A549 (cell line): ENCODE measurements at regions not wholly inside any gene's neighbourhood (a gene's known extent, or its start where the extent isn't known, plus 50 kb on each side); places are given as distances from the start of the nearest gene placed in this dataset.

Source experiments
- ATAC-seq, 2 experiments: fragments of 200-7000 bp in 1 of 2; fragments of >200 bp in 1 of 2; cut with Nextera tagmentation in 1 of 2; cut with Tn5 transposase in 1 of 2; 3 replicates each; pipeline versions ENCODE4 v1.8.0 to v1.9.1; 2018 to 2020; ENCODE audit warnings: mild to moderate bottlenecking in 1 of 2, moderate library complexity in 1 of 2
- CTCF ChIA-PET: fragments of 300-600 bp; sonication (Branson Sonifier 250); formaldehyde crosslinking; extraction: SDS; loops from one replicate; lab custom pipeline; 2021; ENCODE audit warnings: antibody characterized with exemption, inconsistent platforms; lab: Yijun Ruan, JAX
- POLR2A ChIA-PET: fragments of 350-600 bp; formaldehyde crosslinking; extraction: SDS; loops from one replicate; lab custom pipeline; 2021; ENCODE audit warnings: antibody characterized with exemption, inconsistent platforms; lab: Yijun Ruan, JAX
- DNase-seq, 2 experiments: peaks; one replicate each; pipeline versions ENCODE4 v3.0.0 to v3.0.0-alpha.2; 2011 to 2016; ENCODE audit warnings: low read depth in 1 of 2, low spot score in 1 of 2
- FAIRE-seq: peaks from 2 replicates; lab custom pipeline; 2011; peaks lifted over from hg19 to GRCh38; lab: Jason Lieb, UNC
- H3K27ac ChIP-seq, 2 experiments: fragments of >200 bp; sonication (Bioruptor Twin); formaldehyde crosslinking; 3 replicates each; pipeline ENCODE4 v1.5.1; 2016 to 2017
- H3K4me1 ChIP-seq: fragments of >200 bp; sonication (Bioruptor Twin); formaldehyde crosslinking; 3 replicates; pipeline ENCODE4 v1.6.1; 2016
- H3K4me2 ChIP-seq: fragments of >200 bp; sonication (Bioruptor Twin); formaldehyde crosslinking; 3 replicates; pipeline ENCODE4 v1.6.1; 2016
- H3K4me3 ChIP-seq: fragments of >200 bp; sonication (Bioruptor Twin); formaldehyde crosslinking; 3 replicates; pipeline ENCODE4 v1.5.1; 2016
- H3K9me3 ChIP-seq: fragments of >200 bp; sonication (Bioruptor Twin); formaldehyde crosslinking; 3 replicates; pipeline ENCODE4 v1.6.1; 2016
- CEBPB ChIP-seq, 2 experiments: fragments of >200 bp in 1 of 2; sonication (Bioruptor Twin) in 1 of 2; formaldehyde crosslinking in 1 of 2; IDR thresholded peaks; 2 replicates each; pipeline ENCODE4 v1.6.1; 2012 to 2016
- EHF ChIP-seq: fragments of 250-450 bp; sonication (Bioruptor Pico); IDR thresholded peaks from 2 replicates; pipeline ENCODE4 v1.5.0; 2020; ENCODE audit warnings: mild to moderate bottlenecking
- EP300 ChIP-seq, 2 experiments: fragments of >200 bp; sonication (Bioruptor Twin); formaldehyde crosslinking; IDR thresholded peaks; 2 replicates in 1 of 2; 3 replicates in 1 of 2; pipeline ENCODE4 v1.6.1; 2016 to 2017
- FOSL2 ChIP-seq, 2 experiments: fragments of 450-650 bp in 1 of 2; fragments of >200 bp in 1 of 2; sonication (Bioruptor Twin) in 1 of 2; formaldehyde crosslinking; IDR thresholded peaks; 2 replicates each; pipeline versions ENCODE4 v1.5.0 to v1.6.1; 2016 to 2020; ENCODE audit warnings: mild to moderate bottlenecking in 1 of 2, moderate library complexity in 1 of 2
- GATA3 ChIP-seq: IDR thresholded peaks from 2 replicates; pipeline ENCODE4 v1.6.1; 2012; ENCODE audit warnings: borderline replicate concordance
- HDAC2 ChIP-seq: fragments of 200-600 bp; sonication (generic); IDR thresholded peaks from 2 replicates; pipeline ENCODE4 v1.6.1; 2016
- HOXB5 ChIP-seq: fragments of 250-450 bp; sonication (Bioruptor Pico); IDR thresholded peaks from 2 replicates; pipeline ENCODE4 v1.5.0; 2020; ENCODE audit warnings: mild to moderate bottlenecking, moderate library complexity
- MAZ ChIP-seq: fragments of 150-350 bp; IDR thresholded peaks from 2 replicates; pipeline ENCODE4 v1.6.1; 2014; ENCODE audit warnings: antibody characterized with exemption, low read depth, low read length, borderline replicate concordance
- MYC ChIP-seq: IDR thresholded peaks from 2 replicates; pipeline ENCODE4 v1.6.1; 2012; ENCODE audit warnings: mild to moderate bottlenecking, inconsistent platforms, low read length, improper control_type of control experiment, borderline replicate concordance
- NR3C1 ChIP-seq: fragments of >200 bp; sonication (Bioruptor Twin); formaldehyde crosslinking; IDR thresholded peaks from 3 replicates; pipeline ENCODE4 v1.6.1; 2017
- POLR2A ChIP-seq: IDR thresholded peaks from 2 replicates; pipeline ENCODE4 v1.6.1; 2012; ENCODE audit warnings: mild to moderate bottlenecking, low read length
- RNF2 ChIP-seq: fragments of 200-600 bp; sonication (generic); IDR thresholded peaks from 2 replicates; pipeline ENCODE4 v1.6.1; 2016; ENCODE audit warnings: low read depth, mild to moderate bottlenecking, antibody characterized with exemption, moderate library complexity, borderline replicate concordance
- SMC3 ChIP-seq: fragments of >200 bp; sonication (Bioruptor Twin); formaldehyde crosslinking; IDR thresholded peaks from 3 replicates; pipeline ENCODE4 v1.6.1; 2018; ENCODE audit warnings: inconsistent platforms
- TFCP2L1 ChIP-seq: fragments of 250-450 bp; sonication (Bioruptor Pico); IDR thresholded peaks from 2 replicates; pipeline ENCODE4 v1.5.0; 2021; ENCODE audit warnings: mild to moderate bottlenecking
- ZC3H11A ChIP-seq: fragments of 450-650 bp; IDR thresholded peaks from 2 replicates; pipeline ENCODE4 v1.6.1; 2014; ENCODE audit warnings: antibody characterized with exemption, mild to moderate bottlenecking
- ZNF302 ChIP-seq: fragments of 250-450 bp; sonication (Bioruptor Pico); IDR thresholded peaks from 2 replicates; pipeline ENCODE4 v1.9.0; 2021; ENCODE audit warnings: inconsistent platforms, mild to moderate bottlenecking, moderate library complexity
- ZSCAN20 ChIP-seq: fragments of 250-450 bp; sonication (Bioruptor Pico); IDR thresholded peaks from 2 replicates; pipeline ENCODE4 v1.8.0; 2022; ENCODE audit warnings: mild to moderate bottlenecking, moderate library complexity
- WGBS: methylation state at CpG from one replicate; pipeline ENCODE4 v1.1.6; 2017; ENCODE audit errors: missing lambda C conversion rate; 5-methylcytosine and 5-hydroxymethylcytosine counted together
- TF ChIP-seq, protein P1 (sequence below): fragments of 250-450 bp; sonication (Bioruptor Pico); IDR thresholded peaks from 2 replicates; pipeline ENCODE4 v1.5.0; 2021; ENCODE audit warnings: mild to moderate bottlenecking, moderate library complexity, borderline replicate concordance
- TF ChIP-seq, protein P2 (sequence below): fragments of 150-350 bp; IDR thresholded peaks from 2 replicates; pipeline ENCODE4 v1.6.1; 2014; ENCODE audit warnings: low read depth, mild to moderate bottlenecking, low read length
- TF ChIP-seq, protein P3 (sequence below): fragments of 200-600 bp; sonication (generic); IDR thresholded peaks from 2 replicates; pipeline ENCODE4 v1.6.1; 2016; ENCODE audit warnings: antibody characterized with exemption, mild to moderate bottlenecking, moderate library complexity
- TF ChIP-seq, protein P4 (sequence below): fragments of >200 bp; sonication (Bioruptor Twin); formaldehyde crosslinking; IDR thresholded peaks from 3 replicates; pipeline ENCODE4 v1.6.1; 2016

DNA sequence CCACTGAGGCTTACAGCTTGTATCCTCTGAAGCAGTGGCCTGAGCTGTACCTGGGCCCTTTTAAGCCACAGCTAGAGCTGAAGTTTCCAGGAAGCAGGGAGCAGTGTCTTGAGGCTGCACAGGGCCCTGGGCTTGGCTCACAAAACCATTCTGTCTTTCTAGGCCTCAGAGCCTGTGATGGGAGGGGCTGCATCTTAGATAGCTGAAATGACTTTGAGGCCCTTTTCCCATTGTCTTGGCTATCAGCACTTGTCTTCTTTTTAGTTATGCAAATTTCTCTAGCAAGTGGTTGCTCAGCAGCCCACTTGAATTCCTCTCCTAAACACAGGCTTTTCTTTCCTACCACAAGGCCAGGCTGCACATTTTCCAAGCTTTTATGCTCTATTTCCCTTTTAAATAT, 864.2 kb downstream of the REEP3 start:
- Histone ChIP-seq H3K9me3 (no peaks in the 10 kb centered on the region), H3K4me2 (no peak overlapping the region), H3K4me3 (no peak overlapping the region), H3K4me1 (no peaks in the 10 kb centered on the region), H3K27ac (no peak overlapping the region)
- FAIRE-seq (no peak), ATAC-seq (no peak), DNase-seq (no peak)
- TF ChIP-seq TFCP2L1 (CRISPR knock-in tag) (no peak), FOSL2 (IDR thresholded peaks at IDR 0.05) (no peak), FOSL2 (CRISPR knock-in tag; IDR thresholded peaks at IDR 0.05) (no peak), ZC3H11A (no peak), HOXB5 (CRISPR knock-in tag) (no peak), HDAC2 (no peak), CEBPB (IDR thresholded peaks at IDR 0.05) (no peak), ZSCAN20 (CRISPR knock-in tag) (no peak), EP300 (IDR thresholded peaks at IDR 0.05) (no peak)
- TF ChIP-seq, protein P1, sequence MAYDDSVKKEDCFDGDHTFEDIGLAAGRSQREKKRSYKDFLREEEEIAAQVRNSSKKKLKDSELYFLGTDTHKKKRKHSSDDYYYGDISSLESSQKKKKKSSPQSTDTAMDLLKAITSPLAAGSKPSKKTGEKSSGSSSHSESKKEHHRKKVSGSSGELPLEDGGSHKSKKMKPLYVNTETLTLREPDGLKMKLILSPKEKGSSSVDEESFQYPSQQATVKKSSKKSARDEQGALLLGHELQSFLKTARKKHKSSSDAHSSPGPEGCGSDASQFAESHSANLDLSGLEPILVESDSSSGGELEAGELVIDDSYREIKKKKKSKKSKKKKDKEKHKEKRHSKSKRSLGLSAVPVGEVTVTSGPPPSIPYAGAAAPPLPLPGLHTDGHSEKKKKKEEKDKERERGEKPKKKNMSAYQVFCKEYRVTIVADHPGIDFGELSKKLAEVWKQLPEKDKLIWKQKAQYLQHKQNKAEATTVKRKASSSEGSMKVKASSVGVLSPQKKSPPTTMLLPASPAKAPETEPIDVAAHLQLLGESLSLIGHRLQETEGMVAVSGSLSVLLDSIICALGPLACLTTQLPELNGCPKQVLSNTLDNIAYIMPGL (CRISPR knock-in tag) = no peak
- ChIA-PET POLR2A (no interaction called here), CTCF (no interaction called here)

DNA sequence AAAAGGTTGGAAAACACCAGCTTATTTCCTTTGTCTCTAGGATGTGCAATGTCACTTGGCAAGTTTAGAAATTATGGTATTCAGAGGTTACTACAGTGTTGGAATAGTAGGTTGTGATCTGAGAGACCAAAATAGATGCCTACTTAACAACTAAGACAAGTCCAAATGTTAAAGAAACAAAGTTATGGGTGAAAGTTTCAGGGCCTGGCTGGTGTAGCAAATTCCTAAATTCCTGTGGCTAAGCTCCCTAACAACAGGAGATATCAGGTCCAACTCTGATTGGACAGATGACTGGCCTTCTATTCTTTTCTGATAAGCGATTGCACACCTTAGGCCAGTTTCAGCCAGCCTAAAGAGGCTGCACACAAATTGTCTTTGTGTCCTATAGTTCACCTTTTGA, 873.5 kb downstream of the REEP3 start:
- FAIRE-seq (no peak), DNase-seq (no peak), ATAC-seq (no peak)
- H3K4me3 ChIP-seq = no peak overlapping the region
- 0% methylated on average over 1 of the region's 1 CpG for WGBS
- H3K27ac ChIP-seq = no peak overlapping the region
- no peaks in the 10 kb centered on the region for H3K9me3 ChIP-seq
- CTCF ChIA-PET = no interaction called here
- TF ChIP-seq SMC3 (no peak), MYC (no peak), GATA3 (no peak), TFCP2L1 (CRISPR knock-in tag) (no peak), MAZ (no peak), RNF2 (no peak)
- TF ChIP-seq, protein P2, sequence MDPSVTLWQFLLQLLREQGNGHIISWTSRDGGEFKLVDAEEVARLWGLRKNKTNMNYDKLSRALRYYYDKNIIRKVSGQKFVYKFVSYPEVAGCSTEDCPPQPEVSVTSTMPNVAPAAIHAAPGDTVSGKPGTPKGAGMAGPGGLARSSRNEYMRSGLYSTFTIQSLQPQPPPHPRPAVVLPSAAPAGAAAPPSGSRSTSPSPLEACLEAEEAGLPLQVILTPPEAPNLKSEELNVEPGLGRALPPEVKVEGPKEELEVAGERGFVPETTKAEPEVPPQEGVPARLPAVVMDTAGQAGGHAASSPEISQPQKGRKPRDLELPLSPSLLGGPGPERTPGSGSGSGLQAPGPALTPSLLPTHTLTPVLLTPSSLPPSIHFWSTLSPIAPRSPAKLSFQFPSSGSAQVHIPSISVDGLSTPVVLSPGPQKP = no peak
- TF ChIP-seq, all 56 proteins: peak for 0
- Histone ChIP-seq H3K4me2 (no peak overlapping the region), H3K4me1 (no peaks in the 10 kb centered on the region)
- POLR2A ChIA-PET = no interaction called here

DNA sequence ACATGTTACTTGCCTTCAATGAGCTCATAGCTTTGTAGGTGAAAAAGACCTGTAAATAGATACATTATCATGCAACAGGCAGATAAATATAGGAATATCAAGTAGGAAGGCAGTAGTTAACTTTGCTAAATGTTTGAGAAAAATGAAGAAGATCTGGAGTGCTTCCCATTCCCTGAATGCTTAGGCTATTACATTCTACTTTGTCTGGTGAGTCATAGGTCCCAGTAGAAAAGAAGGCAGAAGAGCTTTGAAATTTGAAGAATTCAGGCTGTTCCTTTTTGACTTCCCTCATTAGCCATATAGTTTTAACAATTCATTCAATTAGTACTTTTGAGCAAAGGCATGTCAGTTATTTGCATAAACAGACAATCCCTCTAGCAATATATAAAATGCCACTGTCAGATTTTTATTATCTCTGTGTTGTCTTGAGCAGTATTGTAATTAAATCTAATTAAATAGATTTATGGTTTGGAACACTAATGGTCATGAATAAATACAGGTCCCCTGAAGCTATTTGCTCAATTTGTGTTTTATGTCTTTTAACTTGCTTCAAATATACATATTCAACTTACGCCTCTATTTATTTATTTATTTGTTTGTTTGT, 875.0 kb downstream of the REEP3 start:
- TF ChIP-seq MAZ = no peak
- TF ChIP-seq POLR2A = no peak
- TF ChIP-seq, protein P3, sequence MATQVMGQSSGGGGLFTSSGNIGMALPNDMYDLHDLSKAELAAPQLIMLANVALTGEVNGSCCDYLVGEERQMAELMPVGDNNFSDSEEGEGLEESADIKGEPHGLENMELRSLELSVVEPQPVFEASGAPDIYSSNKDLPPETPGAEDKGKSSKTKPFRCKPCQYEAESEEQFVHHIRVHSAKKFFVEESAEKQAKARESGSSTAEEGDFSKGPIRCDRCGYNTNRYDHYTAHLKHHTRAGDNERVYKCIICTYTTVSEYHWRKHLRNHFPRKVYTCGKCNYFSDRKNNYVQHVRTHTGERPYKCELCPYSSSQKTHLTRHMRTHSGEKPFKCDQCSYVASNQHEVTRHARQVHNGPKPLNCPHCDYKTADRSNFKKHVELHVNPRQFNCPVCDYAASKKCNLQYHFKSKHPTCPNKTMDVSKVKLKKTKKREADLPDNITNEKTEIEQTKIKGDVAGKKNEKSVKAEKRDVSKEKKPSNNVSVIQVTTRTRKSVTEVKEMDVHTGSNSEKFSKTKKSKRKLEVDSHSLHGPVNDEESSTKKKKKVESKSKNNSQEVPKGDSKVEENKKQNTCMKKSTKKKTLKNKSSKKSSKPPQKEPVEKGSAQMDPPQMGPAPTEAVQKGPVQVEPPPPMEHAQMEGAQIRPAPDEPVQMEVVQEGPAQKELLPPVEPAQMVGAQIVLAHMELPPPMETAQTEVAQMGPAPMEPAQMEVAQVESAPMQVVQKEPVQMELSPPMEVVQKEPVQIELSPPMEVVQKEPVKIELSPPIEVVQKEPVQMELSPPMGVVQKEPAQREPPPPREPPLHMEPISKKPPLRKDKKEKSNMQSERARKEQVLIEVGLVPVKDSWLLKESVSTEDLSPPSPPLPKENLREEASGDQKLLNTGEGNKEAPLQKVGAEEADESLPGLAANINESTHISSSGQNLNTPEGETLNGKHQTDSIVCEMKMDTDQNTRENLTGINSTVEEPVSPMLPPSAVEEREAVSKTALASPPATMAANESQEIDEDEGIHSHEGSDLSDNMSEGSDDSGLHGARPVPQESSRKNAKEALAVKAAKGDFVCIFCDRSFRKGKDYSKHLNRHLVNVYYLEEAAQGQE = no peak
- no peak for TF ChIP-seq TFCP2L1 (CRISPR knock-in tag)
- TF ChIP-seq NR3C1 = no peak
- no peak for TF ChIP-seq GATA3
- TF ChIP-seq, protein P4, sequence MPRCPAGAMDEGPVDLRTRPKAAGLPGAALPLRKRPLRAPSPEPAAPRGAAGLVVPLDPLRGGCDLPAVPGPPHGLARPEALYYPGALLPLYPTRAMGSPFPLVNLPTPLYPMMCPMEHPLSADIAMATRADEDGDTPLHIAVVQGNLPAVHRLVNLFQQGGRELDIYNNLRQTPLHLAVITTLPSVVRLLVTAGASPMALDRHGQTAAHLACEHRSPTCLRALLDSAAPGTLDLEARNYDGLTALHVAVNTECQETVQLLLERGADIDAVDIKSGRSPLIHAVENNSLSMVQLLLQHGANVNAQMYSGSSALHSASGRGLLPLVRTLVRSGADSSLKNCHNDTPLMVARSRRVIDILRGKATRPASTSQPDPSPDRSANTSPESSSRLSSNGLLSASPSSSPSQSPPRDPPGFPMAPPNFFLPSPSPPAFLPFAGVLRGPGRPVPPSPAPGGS = no peak
- TF ChIP-seq ZNF302 = no peak
- TF ChIP-seq EHF = no peak
- TF ChIP-seq, all 56 proteins: peak for 0
- H3K9me3 ChIP-seq = no peaks in the 10 kb centered on the region
- 23% methylated on average over 1 of the region's 1 CpG for WGBS
- ChIA-PET CTCF (interaction anchor here (0.6 kb wide), 1 partner anchor 510 kb away, joined by 5 read pairs; no protein-coding TSS in a partner anchor), POLR2A (no interaction called here)
- H3K4me1 ChIP-seq = no peaks in the 10 kb centered on the region
- DNase-seq (no peak), ATAC-seq (no peak), FAIRE-seq (no peak)
- H3K4me3 ChIP-seq = no peak overlapping the region
- no peak overlapping the region for H3K4me2 ChIP-seq
- no peak overlapping the region for H3K27ac ChIP-seq
